NT2/D1 (cell line): ENCODE measurements at regions not wholly inside any gene's neighbourhood (a gene's known extent, or its start where the extent isn't known, plus 50 kb on each side); places are given as distances from the start of the nearest gene placed in this dataset.

Source experiments
- SUZ12 ChIP-seq: IDR thresholded peaks from 2 replicates; pipeline ENCODE4 v1.6.1; 2011; ENCODE audit not compliant: insufficient read length, insufficient read depth; ENCODE audit errors: extremely low read depth
- YY1 ChIP-seq: IDR thresholded peaks from 2 replicates; pipeline ENCODE4 v1.6.1; 2011; ENCODE audit not compliant: insufficient read length, insufficient read depth
- ZNF274 ChIP-seq: IDR thresholded peaks from 2 replicates; pipeline ENCODE4 v1.6.1; 2011; ENCODE audit warnings: mild to moderate bottlenecking, low read depth, low read length

GRCh38 chr16:64013856-64014255 is 1108.0 kb downstream of the CDH11 start:
- TF ChIP-seq YY1 (no peak), ZNF274 (no peak), SUZ12 (no peak)
